Mesendoderm (in vitro differentiated cells): ENCODE measurements at regions not wholly inside any gene's neighbourhood (a gene's known extent, or its start where the extent isn't known, plus 50 kb on each side); places are given as distances from the start of the nearest gene placed in this dataset.
"Not testable (repeated sequence)": the region's sequence is repeated elsewhere in the genome, so short reads cannot be mapped to it uniquely, and the experiment has no call there.

ENCODE experiments used
- DNase-seq: peaks from one replicate; pipeline ENCODE4 v3.0.0; 2013
- H2AK5ac ChIP-seq: 2 replicates; pipeline ENCODE4 v1.6.1; 2013; ENCODE audit warnings: low read length, inconsistent platforms
- H2BK120ac ChIP-seq: 2 replicates; pipeline ENCODE4 v1.6.1; 2013; ENCODE audit warnings: low read depth, mild to moderate bottlenecking, low read length, moderate library complexity, mixed read lengths
- H2BK15ac ChIP-seq: replicated peaks from 2 replicates; pipeline ENCODE4 v1.6.1; 2013; ENCODE audit warnings: low read depth, mild to moderate bottlenecking, moderate library complexity
- H2BK5ac ChIP-seq: 2 replicates; pipeline ENCODE4 v1.6.1; 2013; ENCODE audit warnings: low read length, inconsistent platforms
- H3K18ac ChIP-seq: 2 replicates; pipeline ENCODE4 v1.6.1; 2013; ENCODE audit warnings: mild to moderate bottlenecking, low read length, mixed read lengths
- H3K23ac ChIP-seq: one replicate; pipeline ENCODE4 v1.6.1; 2013; ENCODE audit warnings: low read length
- H3K27ac ChIP-seq: 2 replicates; pipeline ENCODE4 v1.5.1; 2013; ENCODE audit warnings: low read depth, mild to moderate bottlenecking, inconsistent platforms, low read length, moderate library complexity
- H3K27me3 ChIP-seq: 2 replicates; pipeline ENCODE4 v1.6.1; 2013; ENCODE audit warnings: low read length, control low read depth, mild to moderate bottlenecking, inconsistent platforms; ENCODE audit not compliant: insufficient read depth, poor library complexity
- H3K36me3 ChIP-seq: 2 replicates; pipeline ENCODE4 v1.6.1; 2013; ENCODE audit warnings: low read length, inconsistent platforms; ENCODE audit not compliant: control insufficient read depth, insufficient read depth
- H3K4ac ChIP-seq: one replicate; pipeline ENCODE4 v1.6.1; 2013; ENCODE audit warnings: low read depth, mild to moderate bottlenecking, low read length, moderate library complexity
- H3K4me1 ChIP-seq: 2 replicates; pipeline ENCODE4 v1.6.1; 2013; ENCODE audit warnings: low read depth, low read length, inconsistent platforms; ENCODE audit not compliant: control insufficient read depth
- H3K4me2 ChIP-seq: 2 replicates; pipeline ENCODE4 v1.6.1; 2013; ENCODE audit warnings: low read length
- H3K4me3 ChIP-seq: 2 replicates; pipeline ENCODE4 v1.5.1; 2013; ENCODE audit warnings: mild to moderate bottlenecking, low read length
- H3K56ac ChIP-seq: one replicate; pipeline ENCODE4 v1.6.1; 2013; ENCODE audit warnings: low read length
- H3K79me1 ChIP-seq: 2 replicates; pipeline ENCODE4 v1.6.1; 2013; ENCODE audit warnings: low read length, inconsistent platforms
- H3K79me2 ChIP-seq: 2 replicates; pipeline ENCODE4 v1.6.1; 2013; ENCODE audit warnings: mild to moderate bottlenecking, low read length; ENCODE audit not compliant: control insufficient read depth, insufficient read depth
- H3K9ac ChIP-seq: 2 replicates; pipeline ENCODE4 v1.6.1; 2013; ENCODE audit warnings: low read length, inconsistent platforms
- H4K5ac ChIP-seq: one replicate; pipeline ENCODE4 v1.6.1; 2013; ENCODE audit warnings: low read length
- H4K8ac ChIP-seq: one replicate; pipeline ENCODE4 v1.6.1; 2013; ENCODE audit warnings: low read depth, mild to moderate bottlenecking, control low read depth, low read length, moderate library complexity
- WGBS: extraction: QIAGEN DNeasy Blood & Tissue Kit; methylation state at CpG from one replicate; pipeline ENCODE4 v1.1.7; 2013; ENCODE audit warnings: low lambda C conversion rate, missing lambda C conversion rate; ENCODE audit not compliant: insufficient coverage; ENCODE audit errors: extremely low coverage; 5-methylcytosine and 5-hydroxymethylcytosine counted together

GRCh38 chr3:139127101-139127500 is 82.4 kb upstream of the PRR23C start:
- Histone ChIP-seq H2AK5ac (no peak overlapping the region), H3K27ac (no peak overlapping the region), H3K4me3 (no peak overlapping the region), H3K18ac (no peak overlapping the region), H3K23ac (no peak overlapping the region), H3K4me2 (no peak overlapping the region), H3K79me1 (no peaks in the 10 kb centered on the region), H3K36me3 (no peaks in the 10 kb centered on the region), H3K56ac (no peak overlapping the region), H2BK120ac (no peak overlapping the region), H4K8ac (no peak overlapping the region), H3K27me3 (no peaks in the 10 kb centered on the region), H3K9ac (no peak overlapping the region), H2BK5ac (no peak overlapping the region), H2BK15ac (no peak overlapping the region), H3K4me1 (no peaks in the 10 kb centered on the region), H3K79me2 (no peaks in the 10 kb centered on the region), H3K4ac (no peak overlapping the region), H4K5ac (no peak overlapping the region)
- no CpG with 5 or more reads among the region's 1 CpG for WGBS
- no peak for DNase-seq

- H2BK15ac ChIP-seq, H3K9ac ChIP-seq, H3K36me3 ChIP-seq, H3K27ac ChIP-seq, H3K4me1 ChIP-seq, H2BK5ac ChIP-seq, H3K23ac ChIP-seq, H2AK5ac ChIP-seq, H3K27me3 ChIP-seq, H3K18ac ChIP-seq, H3K79me2 ChIP-seq, DNase-seq, H3K79me1 ChIP-seq, H3K4me3 ChIP-seq, H4K8ac ChIP-seq, H3K4me2 ChIP-seq, H3K56ac ChIP-seq, H2BK120ac ChIP-seq, H3K4ac ChIP-seq, H4K5ac ChIP-seq: not testable (repeated sequence)
- WGBS, result no CpG with 5 or more reads among the region's 12 CpGs
These were observed 82.9 kb upstream of the PRR23C start for GRCh38 chr3:139127629-139128028.

- no peaks in the 10 kb centered on the region for H3K79me1 ChIP-seq
- H3K56ac ChIP-seq, result no peak overlapping the region
- H3K9ac ChIP-seq, result no peak overlapping the region
- no peak for DNase-seq
- no peak overlapping the region for H4K8ac ChIP-seq
- H2AK5ac ChIP-seq, result no peak overlapping the region
- H3K27ac ChIP-seq, result no peak overlapping the region
- H2BK15ac ChIP-seq, result no peak overlapping the region
- no peaks in the 10 kb centered on the region for H3K4me1 ChIP-seq
- no peak overlapping the region for H3K4me3 ChIP-seq
- H3K79me2 ChIP-seq, result no peaks in the 10 kb centered on the region
- H3K4ac ChIP-seq, result no peak overlapping the region
- no peak overlapping the region for H3K4me2 ChIP-seq
- no CpG with 5 or more reads among the region's 2 CpGs for WGBS
- no peak overlapping the region for H3K18ac ChIP-seq
- H3K23ac ChIP-seq, result no peak overlapping the region
- no peaks in the 10 kb centered on the region for H3K36me3 ChIP-seq
- no peaks in the 10 kb centered on the region for H3K27me3 ChIP-seq
- H2BK120ac ChIP-seq, result no peak overlapping the region
- no peak overlapping the region for H2BK5ac ChIP-seq
- no peak overlapping the region for H4K5ac ChIP-seq
These were observed 84.1 kb upstream of the PRR23C start for GRCh38 chr3:139128803-139129202.

GRCh38 chr3:139129892-139130291 is 85.2 kb upstream of the PRR23C start:
- Histone ChIP-seq H3K4me3 (no peak overlapping the region), H3K4me1 (no peaks in the 10 kb centered on the region), H3K56ac (no peak overlapping the region), H3K4ac (no peak overlapping the region), H3K4me2 (no peak overlapping the region), H2BK5ac (no peak overlapping the region), H2BK15ac (no peak overlapping the region), H3K79me1 (no peaks in the 10 kb centered on the region), H4K8ac (no peak overlapping the region), H3K9ac (no peak overlapping the region), H3K36me3 (no peaks in the 10 kb centered on the region), H3K18ac (no peak overlapping the region), H2AK5ac (no peak overlapping the region), H2BK120ac (no peak overlapping the region), H3K23ac (no peak overlapping the region), H3K79me2 (no peaks in the 10 kb centered on the region), H4K5ac (no peak overlapping the region), H3K27me3 (no peaks in the 10 kb centered on the region), H3K27ac (no peak overlapping the region)
- WGBS, result no CpG with 5 or more reads among the region's 2 CpGs
- no peak for DNase-seq

GRCh38 chr3:139130390-139131140 is 85.9 kb upstream of the PRR23C start:
- no peak overlapping the region for H3K4me3 ChIP-seq
- H2BK15ac ChIP-seq, result no peak overlapping the region
- no CpG with 5 or more reads among the region's 3 CpGs for WGBS

GRCh38 chr3:139131951-139132350 is 87.3 kb upstream of the PRR23C start:
- H3K4me1 ChIP-seq, result no peaks in the 10 kb centered on the region
- no CpG with 5 or more reads among the region's 1 CpG for WGBS
- no peaks in the 10 kb centered on the region for H3K27me3 ChIP-seq
- no peak overlapping the region for H3K23ac ChIP-seq
- no peak overlapping the region for H2BK5ac ChIP-seq
- no peak overlapping the region for H3K4ac ChIP-seq
- no peak overlapping the region for H3K56ac ChIP-seq
- H4K5ac ChIP-seq, result no peak overlapping the region
- DNase-seq, result no peak
- H3K4me3 ChIP-seq, result no peak overlapping the region
- H3K79me1 ChIP-seq, result no peaks in the 10 kb centered on the region
- H3K36me3 ChIP-seq, result no peaks in the 10 kb centered on the region
- H2BK15ac ChIP-seq, result no peak overlapping the region
- H3K27ac ChIP-seq, result no peak overlapping the region
- H4K8ac ChIP-seq, result no peak overlapping the region
- no peak overlapping the region for H3K18ac ChIP-seq
- no peak overlapping the region for H3K4me2 ChIP-seq
- no peak overlapping the region for H2BK120ac ChIP-seq
- no peak overlapping the region for H2AK5ac ChIP-seq
- no peak overlapping the region for H3K9ac ChIP-seq
- H3K79me2 ChIP-seq, result no peaks in the 10 kb centered on the region

More at GRCh38 chr3:139130390-139131140, 85.9 kb upstream of the PRR23C start:
- Histone ChIP-seq H3K79me2 (no peaks in the 10 kb centered on the region), H3K4me2 (no peak overlapping the region), H2AK5ac (no peak overlapping the region), H2BK5ac (no peak overlapping the region), H3K27ac (no peak overlapping the region), H4K8ac (no peak overlapping the region), H3K27me3 (no peaks in the 10 kb centered on the region), H3K4ac (no peak overlapping the region), H3K23ac (no peak overlapping the region), H3K79me1 (no peaks in the 10 kb centered on the region), H3K36me3 (no peaks in the 10 kb centered on the region), H4K5ac (no peak overlapping the region), H3K9ac (no peak overlapping the region), H2BK120ac (no peak overlapping the region), H3K56ac (no peak overlapping the region), H3K18ac (no peak overlapping the region), H3K4me1 (no peaks in the 10 kb centered on the region)
- DNase-seq, result no peak
